ENCODE measurements at regions not wholly inside any gene's neighbourhood (a gene's known extent, or its start where the extent isn't known, plus 50 kb on each side); places are given as distances from the start of the nearest gene placed in this dataset.
"Not testable (repeated sequence)": the region's sequence is repeated elsewhere in the genome, so short reads cannot be mapped to it uniquely, and the experiment has no call there.

GRCh38 chr4:55004831-55005230 lies 120.6 kb downstream of the KDR start:
- TF ChIP-seq CTCF (IDR thresholded peaks at IDR 0.05; ENCODE audit: low read depth, low read length): peak; percentile 24
- Histone ChIP-seq H3K27me3 (no peaks in the 10 kb centered on the region), H3K36me3 (no peaks in the 10 kb centered on the region), H3K4me3 (no peak overlapping the region), H3K4me1 (ENCODE audit: low read depth) (peaks cover 7% of the 10 kb centered on the region), H3K27ac (no peak overlapping the region), H3K9me3 (ENCODE audit: low read depth) (no peaks in the 10 kb centered on the region)
- peak; percentile 12 to 79 for DNase-seq (ENCODE audit: low read depth in 1 of 2, low spot score in 1 of 2)

GRCh38 chr4:55002431-55002830 lies 123.0 kb downstream of the KDR start:
- Histone ChIP-seq H3K27ac (no peak overlapping the region), H3K9me3 (ENCODE audit: low read depth) (no peaks in the 10 kb centered on the region), H3K4me3 (no peak overlapping the region), H3K36me3 (no peaks in the 10 kb centered on the region), H3K27me3 (no peaks in the 10 kb centered on the region), H3K4me1 (ENCODE audit: low read depth) (peaks cover 7% of the 10 kb centered on the region)
- DNase-seq (ENCODE audit: low read depth in 1 of 2, low spot score in 1 of 2): no peak
- TF ChIP-seq CTCF (IDR thresholded peaks at IDR 0.05; ENCODE audit: low read depth, low read length): no peak

- Histone ChIP-seq H3K4me3 (no peak overlapping the region), H3K36me3 (no peaks in the 10 kb centered on the region), H3K9me3 (ENCODE audit: low read depth) (no peaks in the 10 kb centered on the region), H3K4me1 (ENCODE audit: low read depth) (peaks cover 7% of the 10 kb centered on the region), H3K27ac (no peak overlapping the region), H3K27me3 (no peaks in the 10 kb centered on the region)
- DNase-seq (ENCODE audit: low read depth in 1 of 2, low spot score in 1 of 2): no peak
- no peak for TF ChIP-seq CTCF (IDR thresholded peaks at IDR 0.05; ENCODE audit: low read depth, low read length)
These were observed 123.9 kb downstream of the KDR start for GRCh38 chr4:55001538-55001937.

- Histone ChIP-seq H3K36me3 (no peaks in the 10 kb centered on the region), H3K27me3 (no peaks in the 10 kb centered on the region), H3K4me3 (no peak overlapping the region), H3K27ac (no peak overlapping the region), H3K4me1 (ENCODE audit: low read depth) (no peaks in the 10 kb centered on the region), H3K9me3 (ENCODE audit: low read depth) (no peaks in the 10 kb centered on the region)
- DNase-seq (ENCODE audit: low read depth in 1 of 2, low spot score in 1 of 2): peak; percentile 8 to 86
- peak; percentile 68 for TF ChIP-seq CTCF (IDR thresholded peaks at IDR 0.05; ENCODE audit: low read depth, low read length)
These were observed 126.4 kb downstream of the KDR start for GRCh38 chr4:54999003-54999402.

GRCh38 chr4:54993473-54994026 lies 131.8 kb downstream of the KDR start:
- DNase-seq (ENCODE audit: low read depth in 1 of 2, low spot score in 1 of 2); H3K4me3 ChIP-seq; H3K4me1 ChIP-seq (ENCODE audit: low read depth); H3K9me3 ChIP-seq (ENCODE audit: low read depth); H3K27me3 ChIP-seq; H3K27ac ChIP-seq; H3K36me3 ChIP-seq: not testable (repeated sequence)

- Histone ChIP-seq H3K4me3 (no peak overlapping the region), H3K27me3 (no peaks in the 10 kb centered on the region), H3K9me3 (ENCODE audit: low read depth) (no peaks in the 10 kb centered on the region), H3K36me3 (no peaks in the 10 kb centered on the region), H3K4me1 (ENCODE audit: low read depth) (no peaks in the 10 kb centered on the region), H3K27ac (no peak overlapping the region)
- no peak for DNase-seq (ENCODE audit: low read depth in 1 of 2, low spot score in 1 of 2)
- no peak for TF ChIP-seq CTCF (IDR thresholded peaks at IDR 0.05; ENCODE audit: low read depth, low read length)
These were observed 133.1 kb downstream of the KDR start for GRCh38 chr4:54992266-54992665.

Measured in cardiac muscle cell (in vitro differentiated cells and primary cell).